ENCODE measurements at regions not wholly inside any gene's neighbourhood (a gene's known extent, or its start where the extent isn't known, plus 50 kb on each side); places are given as distances from the start of the nearest gene placed in this dataset.

GRCh38 chr11:41950470-41951143, 491.2 kb upstream of the LRRC4C start:
- TF ChIP-seq EP300 (IDR thresholded peaks at IDR 0.05; ENCODE audit: low read depth) (no peak), CTCF (IDR thresholded peaks at IDR 0.05) (no peak), POLR2A (IDR thresholded peaks at IDR 0.05) (no peak), POLR2AphosphoS5 (IDR thresholded peaks at IDR 0.05) (no peak)

Measured in transverse colon (tissue), 4 donors.